HuH-7 (cell line): ENCODE measurements at regions not wholly inside any gene's neighbourhood (a gene's known extent, or its start where the extent isn't known, plus 50 kb on each side); places are given as distances from the start of the nearest gene placed in this dataset.

Experiments used
- DNase-seq: peaks from one replicate; pipeline ENCODE4 v3.0.0; 2011; ENCODE audit warnings: low spot score

DNA sequence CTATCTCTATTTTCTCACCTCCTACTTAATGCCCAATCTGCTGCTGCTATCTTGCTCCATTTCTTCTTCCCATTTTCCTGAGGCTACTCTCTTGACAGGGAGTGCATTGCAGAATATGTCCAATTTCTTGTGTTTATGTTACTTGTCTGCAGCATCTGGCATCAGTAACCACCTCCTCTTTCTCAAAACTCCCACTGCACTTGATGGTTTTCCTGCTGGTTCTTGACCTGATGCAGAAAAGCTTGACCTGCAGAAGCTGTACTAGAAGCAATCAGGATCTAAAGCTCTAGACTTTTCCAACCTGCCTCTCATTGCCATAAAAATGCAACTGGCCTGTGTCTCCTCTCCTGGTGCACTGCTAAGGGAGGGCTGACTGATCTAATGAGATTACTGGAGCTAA lies 287.8 kb downstream of the ZEB1 start:
- DNase-seq, result no peak

GRCh38 chr10:31605861-31606525 lies 287.0 kb downstream of the ZEB1 start:
- DNase-seq, result no peak

- no peak for DNase-seq
Measured at GRCh38 chr10:31605426-31605825, 286.4 kb downstream of the ZEB1 start.

- DNase-seq, result no peak
Measured at GRCh38 chr10:31604646-31605170, 285.7 kb downstream of the ZEB1 start.

DNA sequence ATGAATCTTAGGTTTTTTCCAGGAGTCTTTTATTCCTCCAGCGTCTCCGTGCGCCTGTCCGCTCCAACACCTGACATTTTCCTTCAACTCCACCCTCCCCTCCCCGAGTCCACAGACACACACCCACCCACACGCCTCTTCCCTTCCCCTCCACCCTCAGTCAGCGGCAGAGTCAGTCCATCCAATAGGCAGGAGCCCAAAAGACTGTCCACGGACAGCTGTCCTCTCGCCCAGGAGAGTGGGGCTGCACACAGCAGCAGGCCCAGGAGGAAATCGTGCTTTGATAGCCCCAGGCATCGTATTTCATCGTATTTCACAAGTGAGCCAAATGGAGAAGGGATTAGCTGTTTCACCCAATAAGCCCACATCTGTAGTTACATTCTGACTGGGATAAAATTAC lies 285.1 kb downstream of the ZEB1 start:
- peak; percentile 23 for DNase-seq

DNA sequence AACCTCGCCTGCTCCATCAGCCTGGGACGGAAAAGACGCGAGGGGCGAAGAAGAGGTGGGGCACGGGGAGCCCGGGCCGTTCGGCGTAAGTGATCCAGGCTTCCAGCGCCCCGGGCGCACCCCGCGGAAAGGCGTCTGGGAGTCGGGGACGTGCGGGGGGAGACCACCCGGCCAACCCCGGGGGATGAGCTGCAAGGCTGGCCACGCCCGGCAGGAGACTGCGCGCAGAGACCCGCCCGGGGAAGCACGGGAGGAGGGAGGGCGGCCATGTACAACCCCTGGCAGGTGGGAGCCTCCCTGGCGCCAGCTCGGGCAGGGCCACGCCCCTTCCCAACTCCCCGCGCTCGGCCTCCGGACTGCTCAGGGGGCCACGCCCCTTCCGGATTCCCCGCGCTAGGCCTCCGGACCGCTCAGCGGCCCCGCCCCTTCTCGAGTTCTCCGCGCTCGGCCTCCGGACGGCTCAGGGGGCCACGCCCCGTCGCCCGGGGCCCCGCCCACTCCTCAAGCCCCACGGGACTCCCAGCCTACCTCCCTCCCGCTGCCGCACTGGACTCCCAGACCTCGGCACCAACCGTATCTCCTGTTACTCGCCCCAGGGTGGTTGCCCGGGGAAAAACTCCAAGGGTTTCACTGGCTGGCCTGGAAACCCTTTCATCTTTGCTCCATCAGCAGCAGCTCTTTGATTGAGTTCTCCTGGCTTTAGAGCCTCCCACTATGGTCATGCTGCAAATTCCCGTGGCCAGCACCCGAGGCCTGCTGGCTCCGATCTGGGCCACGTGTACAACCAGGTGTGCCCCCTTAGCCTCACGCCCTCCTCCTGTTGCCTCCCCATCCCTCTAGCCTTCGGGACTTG lies 284.4 kb downstream of the ZEB1 start:
- DNase-seq, result peak; percentile 98

- DNase-seq, result peak; percentile 24
Measured at GRCh38 chr10:31602541-31603234, 283.7 kb downstream of the ZEB1 start.

- no peak for DNase-seq
Measured at GRCh38 chr10:31601136-31601535, 282.1 kb downstream of the ZEB1 start.

- no peak for DNase-seq
Measured at GRCh38 chr10:31599626-31600504, 280.8 kb downstream of the ZEB1 start.

DNA sequence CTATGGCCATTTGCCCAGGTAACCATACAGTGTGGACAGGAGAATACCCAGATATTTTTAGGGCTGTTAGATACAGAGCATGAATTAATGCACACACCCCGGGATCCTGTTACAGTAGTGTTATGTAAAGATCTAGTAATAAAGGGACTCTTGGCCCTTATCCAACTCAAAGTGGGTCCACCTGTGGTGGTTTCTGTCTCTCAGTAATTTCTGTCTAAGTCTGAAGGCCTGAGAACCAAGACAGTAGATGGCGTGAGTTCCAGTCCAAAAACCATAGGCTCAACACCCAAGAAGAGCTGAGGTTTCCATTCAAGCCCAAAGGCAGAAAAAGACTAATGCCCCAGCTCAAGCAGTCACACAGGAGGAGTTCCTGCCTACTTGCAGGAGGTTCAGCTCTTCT lies 277.7 kb downstream of the ZEB1 start:
- no peak for DNase-seq

- no peak for DNase-seq
Measured at GRCh38 chr10:31595992-31596391, 277.0 kb downstream of the ZEB1 start.

DNA sequence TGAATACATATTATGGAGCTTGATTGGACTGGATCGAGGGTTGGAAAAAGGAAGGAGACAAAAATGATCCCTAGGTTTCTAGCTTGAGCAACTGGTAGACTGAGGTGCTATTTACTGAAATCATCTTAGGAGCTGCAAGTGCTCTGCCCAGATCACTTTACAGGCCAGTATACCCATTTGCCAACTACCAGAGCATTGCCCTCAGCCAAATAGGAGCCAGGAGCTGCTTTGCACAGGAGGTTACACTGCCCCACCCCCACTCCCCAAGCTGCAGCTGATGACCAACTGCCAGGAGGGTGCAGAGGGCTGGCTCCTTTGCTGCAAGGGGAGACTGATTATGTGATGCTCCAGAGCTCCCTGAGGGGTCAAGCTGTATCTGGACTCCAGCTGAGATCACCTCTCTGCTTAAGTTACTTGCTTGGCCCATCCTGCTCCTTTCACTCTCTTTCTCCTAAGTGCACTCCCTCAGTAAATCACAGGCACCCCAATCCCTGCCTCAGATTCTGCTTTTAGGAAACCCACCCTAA lies 275.4 kb downstream of the ZEB1 start:
- no peak for DNase-seq

DNA sequence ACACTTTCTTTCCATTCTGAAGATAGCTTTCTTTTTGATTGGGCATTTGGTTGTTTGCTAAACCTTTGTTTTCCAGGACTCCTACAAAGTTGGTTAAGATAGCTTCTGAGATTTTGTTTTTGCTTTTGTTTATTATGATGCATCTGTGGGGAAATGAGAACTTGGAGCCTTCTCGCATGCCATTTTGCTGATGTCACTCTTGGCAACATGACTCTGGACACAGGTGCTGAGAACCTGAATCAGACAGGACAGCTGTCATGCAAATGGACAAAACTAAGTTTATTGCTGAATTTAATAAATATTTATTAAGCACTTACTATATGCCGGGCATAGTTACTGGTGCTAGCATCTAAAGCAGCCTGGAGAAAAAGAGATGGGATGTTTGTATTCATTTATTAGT lies 274.1 kb downstream of the ZEB1 start:
- no peak for DNase-seq

GRCh38 chr10:31591569-31591968 lies 272.6 kb downstream of the ZEB1 start:
- no peak for DNase-seq

DNA sequence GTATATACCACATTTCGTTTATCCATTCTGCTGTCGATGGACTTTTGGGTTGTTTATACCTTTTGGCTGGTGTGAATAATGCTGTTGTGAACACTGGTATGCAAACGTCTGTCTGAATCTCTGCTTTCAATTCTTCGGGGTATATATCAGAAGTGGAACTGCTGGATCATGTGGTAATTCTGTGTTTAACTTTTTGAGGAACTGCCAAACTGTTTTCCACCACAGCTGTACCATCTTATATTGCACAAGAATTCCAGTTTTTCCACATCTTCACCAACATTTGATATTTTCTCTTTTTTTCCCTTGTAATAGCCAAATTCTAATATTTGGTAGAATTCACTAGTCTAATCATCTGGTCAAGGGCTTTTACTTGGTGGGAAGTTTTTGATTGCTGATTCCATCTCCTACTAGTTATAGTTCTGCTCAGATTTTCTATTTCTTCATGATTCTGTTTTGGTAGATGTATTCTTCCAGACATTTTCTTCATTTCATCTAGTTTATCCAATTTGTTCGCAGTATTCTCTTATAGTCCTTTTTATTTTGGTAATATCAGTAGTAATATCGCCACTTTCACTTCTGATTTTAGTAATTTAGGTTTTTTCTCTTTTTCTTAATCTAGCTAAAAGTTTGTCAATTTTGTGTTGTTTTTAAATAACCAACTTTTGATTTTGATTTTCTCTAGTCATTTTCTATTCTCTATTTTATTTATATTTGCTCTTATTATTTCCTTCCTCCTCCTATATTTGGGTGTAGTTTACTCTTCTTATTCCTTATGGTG lies 271.2 kb downstream of the ZEB1 start:
- DNase-seq, result no peak

DNA sequence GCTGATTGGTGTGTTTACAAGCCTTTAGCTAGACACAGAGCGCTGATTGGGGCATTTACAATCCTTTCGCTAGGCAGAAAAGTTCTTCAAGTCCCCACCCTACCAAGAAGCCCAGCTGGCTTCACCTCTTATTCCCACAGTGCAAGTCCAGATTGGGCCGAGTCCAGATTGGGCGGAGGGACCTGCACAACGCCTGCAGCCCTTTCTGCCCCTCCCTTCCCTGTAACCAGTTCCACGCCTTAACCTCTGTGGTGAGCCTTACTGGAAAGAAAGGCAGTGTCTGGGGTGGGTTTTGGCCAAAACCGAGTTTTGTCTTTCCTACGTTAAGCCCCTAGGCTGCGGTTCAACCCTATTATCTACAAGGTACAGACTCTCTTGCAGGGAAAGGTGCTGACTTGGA lies 268.7 kb downstream of the ZEB1 start:
- DNase-seq, result no peak

DNA sequence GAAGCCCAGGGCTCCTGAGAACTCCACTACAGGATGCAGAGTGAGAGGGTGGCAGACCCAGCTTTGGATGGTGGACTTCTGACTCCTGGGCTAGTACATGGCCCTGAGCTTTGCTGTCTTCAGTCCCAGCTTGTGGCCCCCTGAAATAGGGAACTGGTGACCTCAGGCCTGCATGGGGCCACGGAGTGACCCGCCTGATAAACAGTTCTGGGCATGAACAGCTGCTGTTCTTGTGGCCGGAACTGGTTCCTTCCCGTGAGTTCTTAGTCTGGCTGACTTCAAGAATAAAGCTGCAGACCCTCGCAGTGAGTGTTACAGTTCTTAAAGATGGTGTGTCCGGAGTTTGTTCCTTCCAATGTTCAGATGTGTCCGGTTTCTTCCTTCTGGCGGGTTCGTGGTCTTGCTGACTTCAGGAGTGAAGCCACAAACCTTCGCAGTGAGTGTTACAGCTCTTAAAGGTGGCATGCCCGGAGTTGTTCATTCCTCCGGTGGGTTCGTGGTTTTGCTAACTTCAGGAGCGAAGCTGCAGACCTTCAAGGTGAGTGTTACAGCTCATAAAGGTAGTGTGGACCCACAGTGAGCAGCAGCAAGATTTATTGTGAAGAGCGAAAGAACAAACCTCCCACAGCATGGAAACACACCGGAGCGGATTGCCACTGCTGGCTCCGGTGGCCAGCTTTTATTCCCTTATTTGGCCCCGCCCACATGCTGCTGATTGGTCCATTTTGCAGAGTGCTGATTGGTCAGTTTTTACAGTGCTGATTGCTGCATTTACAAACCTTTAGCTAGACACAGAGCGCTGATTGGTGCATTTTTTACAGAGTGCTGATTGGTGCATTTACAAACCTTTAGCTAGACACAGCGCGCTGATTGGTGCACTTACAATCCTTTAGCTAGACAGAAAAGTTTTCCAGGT lies 268.0 kb downstream of the ZEB1 start:
- DNase-seq, result no peak

- no peak for DNase-seq
Measured at GRCh38 chr10:31584876-31585275, 265.9 kb downstream of the ZEB1 start.

DNA sequence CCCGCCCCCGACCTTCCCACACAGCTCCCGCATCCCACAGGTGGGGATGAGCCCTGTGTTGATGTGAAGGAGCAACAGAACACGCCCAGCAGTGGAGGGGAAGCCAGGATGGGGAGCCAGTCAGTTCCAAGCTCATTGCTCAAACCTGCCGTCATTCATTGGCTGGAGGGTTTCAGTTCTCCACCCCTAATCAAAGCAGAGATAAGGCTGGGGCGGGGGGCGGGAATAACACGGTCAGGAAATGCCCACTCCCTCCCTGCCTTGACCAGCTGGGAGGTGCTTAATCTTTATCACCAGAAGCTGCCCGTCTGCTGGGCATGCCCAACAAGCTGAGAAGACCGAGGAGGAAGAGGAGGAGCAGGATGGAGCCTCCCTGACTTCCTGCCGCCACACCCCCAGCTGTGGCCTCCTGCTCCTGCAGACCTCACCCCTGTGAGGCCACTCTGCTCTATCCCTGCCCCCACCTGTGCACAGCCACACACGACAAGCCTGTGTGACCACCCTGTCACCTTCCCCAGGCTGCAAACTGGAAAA lies 265.1 kb downstream of the ZEB1 start:
- DNase-seq, result no peak
